ENCODE measurements at regions not wholly inside any gene's neighbourhood (a gene's known extent, or its start where the extent isn't known, plus 50 kb on each side); places are given as distances from the start of the nearest gene placed in this dataset.
A peak's percentile ranks its signal among the peaks of the same experiment; 100 is the strongest.

DNA sequence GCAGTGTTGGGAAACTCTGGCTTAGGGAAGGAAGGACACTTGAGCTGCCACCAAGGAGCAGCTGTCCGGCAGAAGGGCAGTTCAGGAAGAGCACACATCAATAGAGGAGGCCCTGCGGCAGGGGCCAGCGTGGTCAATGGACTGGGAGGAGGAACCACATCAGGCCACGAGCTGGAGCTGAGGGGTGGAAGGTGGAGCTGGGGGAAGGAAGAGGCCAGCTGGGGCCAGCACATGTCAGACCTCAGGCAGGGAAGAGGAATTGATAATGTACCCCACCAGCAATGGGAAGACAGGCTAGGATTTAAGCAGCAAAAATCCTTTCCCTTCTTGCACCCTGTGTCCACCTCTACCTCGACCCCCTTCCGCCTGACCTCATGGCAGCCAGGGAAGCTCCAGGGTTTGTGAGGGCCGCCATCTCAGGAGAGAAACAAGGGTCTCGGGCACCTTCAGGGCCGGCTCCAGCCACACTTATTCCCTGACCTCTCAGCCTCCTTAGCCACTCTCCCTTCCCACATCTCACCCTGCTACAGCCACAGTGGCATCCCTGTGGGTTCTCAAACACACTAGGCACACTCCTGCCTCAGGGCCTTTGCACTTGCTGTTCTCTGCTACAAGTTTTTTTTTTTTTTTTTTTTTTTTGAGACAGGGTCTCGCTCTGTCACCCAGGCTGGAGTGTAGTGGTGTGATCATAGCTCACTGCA lies 157.8 kb upstream of the GRK3 start (continued):
- TF ChIP-seq ZNF331 (CRISPR knock-in tag; IDR thresholded peaks at IDR 0.05) (no peak), ARNTL (CRISPR knock-in tag; IDR thresholded peaks at IDR 0.05) (peak; percentile 68), GABPB1 (CRISPR knock-in tag; IDR thresholded peaks at IDR 0.05) (peak; percentile 38; the same call in 1 of the 2 replicates), TARDBP (CRISPR knock-in tag; IDR thresholded peaks at IDR 0.05) (no peak), NR2F6 (IDR thresholded peaks at IDR 0.05) (0 out of 2 replicates have a peak, but pooled peaks have one; percentile 37), NR2F6 (CRISPR knock-in tag; IDR thresholded peaks at IDR 0.05) (no peak), MIER2 (CRISPR knock-in tag; IDR thresholded peaks at IDR 0.05) (0 out of 2 replicates have a peak, but pooled peaks have one; percentile 46), ZNF431 (CRISPR knock-in tag; IDR thresholded peaks at IDR 0.05; ENCODE audit: borderline replicate concordance, low read depth) (0 out of 2 replicates have a peak, but pooled peaks have one; percentile 43), ZNF441 (CRISPR knock-in tag; IDR thresholded peaks at IDR 0.05; ENCODE audit: borderline replicate concordance) (no peak), ZNF556 (CRISPR knock-in tag; IDR thresholded peaks at IDR 0.05; ENCODE audit: borderline replicate concordance) (0 out of 2 replicates have a peak, but pooled peaks have one; percentile 21), ZNF543 (CRISPR knock-in tag; IDR thresholded peaks at IDR 0.05) (peak; percentile 54; the same call in 1 of the 2 replicates), ZNF629 (CRISPR knock-in tag; conservative IDR thresholded peaks at IDR 0.05) (peak; percentile 54), NCOA2 (CRISPR knock-in tag; IDR thresholded peaks at IDR 0.05) (no peak), MED1 (CRISPR knock-in tag; IDR thresholded peaks at IDR 0.05) (peak; percentile 82), DMAP1 (CRISPR knock-in tag; IDR thresholded peaks at IDR 0.05) (peak; percentile 49; the same call in 1 of the 2 replicates), KLF6 (CRISPR knock-in tag; IDR thresholded peaks at IDR 0.05) (no peak), NCOA5 (CRISPR knock-in tag; IDR thresholded peaks at IDR 0.05) (no peak), SP2 (CRISPR knock-in tag; IDR thresholded peaks at IDR 0.05) (0 out of 2 replicates have a peak, but pooled peaks have one; percentile 28), MYC (CRISPR knock-in tag; IDR thresholded peaks at IDR 0.05; ENCODE audit: borderline replicate concordance) (peak; percentile 92), SP4 (CRISPR knock-in tag; IDR thresholded peaks at IDR 0.05) (peak; percentile 48; the same call in 1 of the 2 replicates), MTA1 (CRISPR knock-in tag; IDR thresholded peaks at IDR 0.05; ENCODE audit: borderline replicate concordance) (peak; percentile 61; the same call in 1 of the 2 replicates), HOXA5 (CRISPR knock-in tag; IDR thresholded peaks at IDR 0.05) (peak; percentile 62; the same call in 1 of the 2 replicates)
- TF ChIP-seq, protein P1, sequence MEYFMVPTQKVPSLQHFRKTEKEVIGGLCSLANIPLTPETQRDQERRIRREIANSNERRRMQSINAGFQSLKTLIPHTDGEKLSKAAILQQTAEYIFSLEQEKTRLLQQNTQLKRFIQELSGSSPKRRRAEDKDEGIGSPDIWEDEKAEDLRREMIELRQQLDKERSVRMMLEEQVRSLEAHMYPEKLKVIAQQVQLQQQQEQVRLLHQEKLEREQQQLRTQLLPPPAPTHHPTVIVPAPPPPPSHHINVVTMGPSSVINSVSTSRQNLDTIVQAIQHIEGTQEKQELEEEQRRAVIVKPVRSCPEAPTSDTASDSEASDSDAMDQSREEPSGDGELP (IDR thresholded peaks at IDR 0.05; ENCODE audit: borderline replicate concordance, low read depth): peak; percentile 81
- TF ChIP-seq, protein P2, sequence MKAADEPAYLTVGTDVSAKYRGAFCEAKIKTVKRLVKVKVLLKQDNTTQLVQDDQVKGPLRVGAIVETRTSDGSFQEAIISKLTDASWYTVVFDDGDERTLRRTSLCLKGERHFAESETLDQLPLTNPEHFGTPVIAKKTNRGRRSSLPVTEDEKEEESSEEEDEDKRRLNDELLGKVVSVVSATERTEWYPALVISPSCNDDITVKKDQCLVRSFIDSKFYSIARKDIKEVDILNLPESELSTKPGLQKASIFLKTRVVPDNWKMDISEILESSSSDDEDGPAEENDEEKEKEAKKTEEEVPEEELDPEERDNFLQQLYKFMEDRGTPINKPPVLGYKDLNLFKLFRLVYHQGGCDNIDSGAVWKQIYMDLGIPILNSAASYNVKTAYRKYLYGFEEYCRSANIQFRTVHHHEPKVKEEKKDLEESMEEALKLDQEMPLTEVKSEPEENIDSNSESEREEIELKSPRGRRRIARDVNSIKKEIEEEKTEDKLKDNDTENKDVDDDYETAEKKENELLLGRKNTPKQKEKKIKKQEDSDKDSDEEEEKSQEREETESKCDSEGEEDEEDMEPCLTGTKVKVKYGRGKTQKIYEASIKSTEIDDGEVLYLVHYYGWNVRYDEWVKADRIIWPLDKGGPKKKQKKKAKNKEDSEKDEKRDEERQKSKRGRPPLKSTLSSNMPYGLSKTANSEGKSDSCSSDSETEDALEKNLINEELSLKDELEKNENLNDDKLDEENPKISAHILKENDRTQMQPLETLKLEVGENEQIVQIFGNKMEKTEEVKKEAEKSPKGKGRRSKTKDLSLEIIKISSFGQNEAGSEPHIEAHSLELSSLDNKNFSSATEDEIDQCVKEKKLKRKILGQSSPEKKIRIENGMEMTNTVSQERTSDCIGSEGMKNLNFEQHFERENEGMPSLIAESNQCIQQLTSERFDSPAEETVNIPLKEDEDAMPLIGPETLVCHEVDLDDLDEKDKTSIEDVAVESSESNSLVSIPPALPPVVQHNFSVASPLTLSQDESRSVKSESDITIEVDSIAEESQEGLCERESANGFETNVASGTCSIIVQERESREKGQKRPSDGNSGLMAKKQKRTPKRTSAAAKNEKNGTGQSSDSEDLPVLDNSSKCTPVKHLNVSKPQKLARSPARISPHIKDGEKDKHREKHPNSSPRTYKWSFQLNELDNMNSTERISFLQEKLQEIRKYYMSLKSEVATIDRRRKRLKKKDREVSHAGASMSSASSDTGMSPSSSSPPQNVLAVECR (CRISPR knock-in tag; IDR thresholded peaks at IDR 0.05; ENCODE audit: borderline replicate concordance): peak; percentile 59; the same call in 1 of the 2 replicates
- TF ChIP-seq, protein P3, sequence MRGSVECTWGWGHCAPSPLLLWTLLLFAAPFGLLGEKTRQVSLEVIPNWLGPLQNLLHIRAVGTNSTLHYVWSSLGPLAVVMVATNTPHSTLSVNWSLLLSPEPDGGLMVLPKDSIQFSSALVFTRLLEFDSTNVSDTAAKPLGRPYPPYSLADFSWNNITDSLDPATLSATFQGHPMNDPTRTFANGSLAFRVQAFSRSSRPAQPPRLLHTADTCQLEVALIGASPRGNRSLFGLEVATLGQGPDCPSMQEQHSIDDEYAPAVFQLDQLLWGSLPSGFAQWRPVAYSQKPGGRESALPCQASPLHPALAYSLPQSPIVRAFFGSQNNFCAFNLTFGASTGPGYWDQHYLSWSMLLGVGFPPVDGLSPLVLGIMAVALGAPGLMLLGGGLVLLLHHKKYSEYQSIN (CRISPR knock-in tag; IDR thresholded peaks at IDR 0.05; ENCODE audit: borderline replicate concordance): no peak

Data from HepG2 (cell line).